ENCODE measurements at regions not wholly inside any gene's neighbourhood (a gene's known extent, or its start where the extent isn't known, plus 50 kb on each side); places are given as distances from the start of the nearest gene placed in this dataset.

GRCh38 chr9:28456861-28457260 is 883.6 kb upstream of the C9orf72 start:
- Histone ChIP-seq H3K36me3 (ENCODE audit: control insufficient read depth, insufficient read depth, low read length) (no peaks in the 10 kb centered on the region), H3K4me1 (no peaks in the 10 kb centered on the region), H3K9me3 (no peaks in the 10 kb centered on the region), H3K4me3 (ENCODE audit: low read depth, low read length) (no peak overlapping the region), H3K27me3 (replicated peaks; ENCODE audit: control insufficient read depth, insufficient read depth, low read length) (no peaks in the 10 kb centered on the region)
- ChIA-PET POLR2A (no interaction called here), CTCF (no interaction called here)
- DNase-seq, result no peak
- Mint-ChIP-seq H3K9me3 (ENCODE audit: unreplicated experiment) (no peaks in the 10 kb centered on the region), H3K36me3 (ENCODE audit: insufficient read depth, unreplicated experiment) (no peaks in the 10 kb centered on the region), H3K4me1 (ENCODE audit: low read depth, unreplicated experiment) (no peaks in the 10 kb centered on the region), H3K27ac (ENCODE audit: unreplicated experiment) (no peak overlapping the region), H3K27me3 (ENCODE audit: insufficient read depth, unreplicated experiment) (peaks cover 3% of the 10 kb centered on the region), H3K4me3 (ENCODE audit: unreplicated experiment) (no peak overlapping the region)
- no peak for TF ChIP-seq CTCF (IDR thresholded peaks at IDR 0.05; ENCODE audit: insufficient read depth in 1 of 2, low read depth in 1 of 2, low read length in 1 of 2, severe bottlenecking in 1 of 2, unreplicated experiment in 1 of 2)
- no TSS peak for BruUV-seq (replicated peaks)
- intact Hi-C loops (cut with micrococcal nuclease; ENCODE audit: unreplicated experiment), result no loop called here

GRCh38 chr9:28464481-28465216 is 891.4 kb upstream of the C9orf72 start:
- POLR2A ChIA-PET, result no interaction called here

GRCh38 chr9:28471261-28471660 is 898.0 kb upstream of the C9orf72 start:
- Mint-ChIP-seq H3K9me3 (ENCODE audit: unreplicated experiment) (no peaks in the 10 kb centered on the region), H3K4me1 (ENCODE audit: low read depth, unreplicated experiment) (no peaks in the 10 kb centered on the region), H3K27ac (ENCODE audit: unreplicated experiment) (no peak overlapping the region), H3K27me3 (ENCODE audit: insufficient read depth, unreplicated experiment) (no peaks in the 10 kb centered on the region), H3K4me3 (ENCODE audit: unreplicated experiment) (no peak overlapping the region), H3K36me3 (ENCODE audit: insufficient read depth, unreplicated experiment) (no peaks in the 10 kb centered on the region)
- CTCF ChIA-PET, result no interaction called here
- POLR2A ChIA-PET, result no interaction called here
- DNase-seq, result no peak
- no peak for TF ChIP-seq CTCF (IDR thresholded peaks at IDR 0.05; ENCODE audit: insufficient read depth in 1 of 2, low read depth in 1 of 2, low read length in 1 of 2, severe bottlenecking in 1 of 2, unreplicated experiment in 1 of 2)
- Histone ChIP-seq H3K9me3 (no peaks in the 10 kb centered on the region), H3K36me3 (ENCODE audit: control insufficient read depth, insufficient read depth, low read length) (no peaks in the 10 kb centered on the region), H3K4me1 (no peaks in the 10 kb centered on the region), H3K4me3 (ENCODE audit: low read depth, low read length) (no peak overlapping the region), H3K27me3 (replicated peaks; ENCODE audit: control insufficient read depth, insufficient read depth, low read length) (no peaks in the 10 kb centered on the region)
- intact Hi-C loops (cut with micrococcal nuclease; ENCODE audit: unreplicated experiment), result no loop called here
- no TSS peak for BruUV-seq (replicated peaks)

More at GRCh38 chr9:28464481-28465216, 891.4 kb upstream of the C9orf72 start:
- no peaks in the 10 kb centered on the region for H3K9me3 Mint-ChIP-seq (ENCODE audit: unreplicated experiment)
- H3K27me3 ChIP-seq (replicated peaks; ENCODE audit: control insufficient read depth, insufficient read depth, low read length), result no peaks in the 10 kb centered on the region
- CTCF ChIA-PET, result no interaction called here
- no peaks in the 10 kb centered on the region for H3K27me3 Mint-ChIP-seq (ENCODE audit: insufficient read depth, unreplicated experiment)
- no peaks in the 10 kb centered on the region for H3K9me3 ChIP-seq
- H3K36me3 Mint-ChIP-seq (ENCODE audit: insufficient read depth, unreplicated experiment), result no peaks in the 10 kb centered on the region
- H3K36me3 ChIP-seq (ENCODE audit: control insufficient read depth, insufficient read depth, low read length), result no peaks in the 10 kb centered on the region
- DNase-seq, result no peak
- no TSS peak for BruUV-seq (replicated peaks)
- TF ChIP-seq CTCF (IDR thresholded peaks at IDR 0.05; ENCODE audit: insufficient read depth in 1 of 2, low read depth in 1 of 2, low read length in 1 of 2, severe bottlenecking in 1 of 2, unreplicated experiment in 1 of 2), result no peak
- H3K4me3 ChIP-seq (ENCODE audit: low read depth, low read length), result no peak overlapping the region
- H3K4me1 Mint-ChIP-seq (ENCODE audit: low read depth, unreplicated experiment), result no peaks in the 10 kb centered on the region
- H3K27ac Mint-ChIP-seq (ENCODE audit: unreplicated experiment), result no peak overlapping the region
- H3K4me1 ChIP-seq, result no peaks in the 10 kb centered on the region
- intact Hi-C loops (cut with micrococcal nuclease; ENCODE audit: unreplicated experiment), result no loop called here
- no peak overlapping the region for H3K4me3 Mint-ChIP-seq (ENCODE audit: unreplicated experiment)
